Mesenchymal stem cell (in vitro differentiated cells and primary cell): ENCODE measurements at regions not wholly inside any gene's neighbourhood (a gene's known extent, or its start where the extent isn't known, plus 50 kb on each side); places are given as distances from the start of the nearest gene placed in this dataset.

Source experiments
- DNase-seq: peaks from one replicate; pipeline ENCODE4 v3.0.0-alpha.2; 2013
- H2AFZ ChIP-seq: one replicate; pipeline ENCODE4 v1.6.1; 2013; ENCODE audit warnings: low read depth, mild to moderate bottlenecking, control low read depth, inconsistent platforms, low read length, moderate library complexity
- H2AK5ac ChIP-seq: 2 replicates; pipeline ENCODE4 v1.6.1; 2013; ENCODE audit warnings: low read length, moderate library complexity, mild to moderate bottlenecking, inconsistent platforms; ENCODE audit not compliant: severe bottlenecking
- H2BK120ac ChIP-seq: one replicate; pipeline ENCODE4 v1.6.1; 2013; ENCODE audit warnings: low read depth, mild to moderate bottlenecking, inconsistent platforms, low read length, moderate library complexity
- H2BK12ac ChIP-seq, 2 experiments: one replicate each; pipeline ENCODE4 v1.6.1; 2013; ENCODE audit warnings: inconsistent platforms in 2 of 2, low read length in 2 of 2, mild to moderate bottlenecking in 2 of 2, moderate library complexity in 2 of 2, control low read depth in 1 of 2
- H2BK15ac ChIP-seq: one replicate; pipeline ENCODE4 v1.6.1; 2013; ENCODE audit warnings: mild to moderate bottlenecking, low read depth, inconsistent platforms; ENCODE audit not compliant: poor library complexity, severe bottlenecking
- H2BK5ac ChIP-seq: 2 replicates; pipeline ENCODE4 v1.6.1; 2013; ENCODE audit warnings: low read depth, mild to moderate bottlenecking, low read length, control low read depth, inconsistent platforms; ENCODE audit not compliant: poor library complexity, severe bottlenecking
- H3K14ac ChIP-seq, 2 experiments: one replicate each; pipeline ENCODE4 v1.6.1; 2013; ENCODE audit warnings: inconsistent platforms in 2 of 2, low read length in 2 of 2, control low read depth in 1 of 2, mild to moderate bottlenecking in 1 of 2, moderate library complexity in 1 of 2
- H3K18ac ChIP-seq, 2 experiments: one replicate each; pipeline ENCODE4 v1.6.1; 2013; ENCODE audit warnings: inconsistent platforms in 2 of 2, low read length in 2 of 2, control low read depth in 1 of 2, low read depth in 1 of 2, mild to moderate bottlenecking in 1 of 2
- H3K23ac ChIP-seq, 2 experiments: one replicate each; pipeline ENCODE4 v1.6.1; 2013; ENCODE audit warnings: inconsistent platforms in 2 of 2, low read length in 2 of 2, mild to moderate bottlenecking in 2 of 2, moderate library complexity in 2 of 2, control low read depth in 1 of 2
- H3K27ac ChIP-seq: 2 replicates; pipeline ENCODE4 v1.5.1; 2013; ENCODE audit warnings: mild to moderate bottlenecking, moderate library complexity, low read length, control low read depth, inconsistent platforms; ENCODE audit not compliant: poor library complexity, severe bottlenecking
- H3K27me3 ChIP-seq, 2 experiments: 2 replicates each; pipeline versions ENCODE4 v1.6.1 to v1.7.0; 2013; ENCODE audit warnings: low read length in 2 of 2, mild to moderate bottlenecking in 2 of 2, moderate library complexity in 2 of 2, control low read depth in 1 of 2, inconsistent platforms in 1 of 2; ENCODE audit not compliant: control insufficient read depth in 1 of 2, insufficient read depth in 1 of 2
- H3K36me3 ChIP-seq, 2 experiments: 2 replicates each; pipeline versions ENCODE4 v1.6.1 to v1.7.0; 2013; ENCODE audit warnings: low read length in 2 of 2, control low read depth in 1 of 2, inconsistent platforms in 1 of 2, low read depth in 1 of 2, mild to moderate bottlenecking in 1 of 2; ENCODE audit not compliant: insufficient read depth in 2 of 2, control insufficient read depth in 1 of 2
- H3K4ac ChIP-seq, 2 experiments: one replicate each; pipeline ENCODE4 v1.6.1; 2013; ENCODE audit warnings: inconsistent platforms in 2 of 2, low read length in 2 of 2, mild to moderate bottlenecking in 2 of 2, moderate library complexity in 2 of 2, control low read depth in 1 of 2, low read depth in 1 of 2
- H3K4me1 ChIP-seq: 2 replicates; pipeline ENCODE4 v1.6.1; 2013; ENCODE audit warnings: low read depth, low read length, control low read depth; ENCODE audit not compliant: control insufficient read depth, insufficient read depth
- H3K4me2 ChIP-seq: 2 replicates; pipeline ENCODE4 v1.6.1; 2013; ENCODE audit warnings: low read length, mild to moderate bottlenecking, inconsistent platforms; ENCODE audit not compliant: poor library complexity, severe bottlenecking
- H3K4me3 ChIP-seq, 2 experiments: 2 replicates each; pipeline versions ENCODE4 v1.5.1 to v1.7.0; 2013; ENCODE audit warnings: low read length in 2 of 2, mild to moderate bottlenecking in 2 of 2, control low read depth in 1 of 2, low read depth in 1 of 2; ENCODE audit not compliant: insufficient read depth in 1 of 2
- H3K79me1 ChIP-seq: replicated peaks from 2 replicates; pipeline ENCODE4 v1.6.1; 2013; ENCODE audit warnings: mild to moderate bottlenecking, control low read depth, low read length, inconsistent platforms; ENCODE audit not compliant: poor library complexity, severe bottlenecking
- H3K9ac ChIP-seq: 2 replicates; pipeline ENCODE4 v1.7.0; 2013; ENCODE audit warnings: mild to moderate bottlenecking, low read length, moderate library complexity
- H3K9me3 ChIP-seq: 2 replicates; pipeline ENCODE4 v1.7.0; 2013; ENCODE audit warnings: mild to moderate bottlenecking, low read length; ENCODE audit not compliant: control insufficient read depth
- H4K8ac ChIP-seq: one replicate; pipeline ENCODE4 v1.6.1; 2013; ENCODE audit warnings: inconsistent platforms, mild to moderate bottlenecking, low read length, moderate library complexity
- H4K91ac ChIP-seq: one replicate; pipeline ENCODE4 v1.6.1; 2013; ENCODE audit warnings: mild to moderate bottlenecking, low read length, inconsistent platforms
- WGBS: methylation state at CpG from one replicate; pipeline ENCODE4 v1.1.7; 2013; ENCODE audit warnings: mixed read lengths; 5-methylcytosine and 5-hydroxymethylcytosine counted together

DNA sequence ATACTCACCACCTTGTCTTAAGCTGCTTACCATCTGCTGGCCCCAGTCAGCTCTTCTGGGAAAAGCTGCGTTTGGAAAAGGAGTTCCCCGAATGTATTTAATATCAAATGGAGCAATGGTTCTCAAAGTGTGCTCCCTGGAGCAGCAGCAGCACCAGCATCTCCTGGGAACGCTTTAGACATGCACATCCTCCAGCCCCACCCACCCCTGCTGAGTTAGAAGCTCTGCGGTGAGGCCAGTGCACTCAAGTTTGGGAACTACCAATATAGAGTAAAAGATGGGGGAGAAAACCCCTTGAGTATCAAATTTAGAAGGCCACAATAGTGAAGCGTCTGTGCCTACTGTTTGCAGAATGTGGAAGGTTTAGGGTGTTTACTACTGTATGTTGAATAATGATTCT, 124.0 kb upstream of the TOPAZ1 start:
- no peaks in the 10 kb centered on the region for H3K79me1 ChIP-seq
- H2AK5ac ChIP-seq, result no peak overlapping the region
- H3K27me3 ChIP-seq, result no peaks in the 10 kb centered on the region
- H2AFZ ChIP-seq, result no peak overlapping the region
- H4K8ac ChIP-seq, result no peak overlapping the region
- no peak overlapping the region for H3K9ac ChIP-seq
- H2BK120ac ChIP-seq, result no peak overlapping the region
- no peak overlapping the region for H2BK15ac ChIP-seq
- no peak overlapping the region for H3K14ac ChIP-seq
- no peak overlapping the region for H3K18ac ChIP-seq
- H3K4me1 ChIP-seq, result peaks cover 9% of the 10 kb centered on the region
- H3K9me3 ChIP-seq, result no peaks in the 10 kb centered on the region
- no peak for DNase-seq
- H3K23ac ChIP-seq, result no peak overlapping the region
- no peak overlapping the region for H3K4me2 ChIP-seq
- WGBS, result 88% methylated on average over 5 of the region's 5 CpGs
- H4K91ac ChIP-seq, result no peak overlapping the region
- no peak overlapping the region for H3K4ac ChIP-seq
- H3K36me3 ChIP-seq, result peaks cover 25 to 68% of the 10 kb centered on the region in 2 experiments
- H3K27ac ChIP-seq, result no peak overlapping the region
- no peak overlapping the region for H2BK12ac ChIP-seq
- no peak overlapping the region for H2BK5ac ChIP-seq
- H3K4me3 ChIP-seq, result no peak overlapping the region

DNA sequence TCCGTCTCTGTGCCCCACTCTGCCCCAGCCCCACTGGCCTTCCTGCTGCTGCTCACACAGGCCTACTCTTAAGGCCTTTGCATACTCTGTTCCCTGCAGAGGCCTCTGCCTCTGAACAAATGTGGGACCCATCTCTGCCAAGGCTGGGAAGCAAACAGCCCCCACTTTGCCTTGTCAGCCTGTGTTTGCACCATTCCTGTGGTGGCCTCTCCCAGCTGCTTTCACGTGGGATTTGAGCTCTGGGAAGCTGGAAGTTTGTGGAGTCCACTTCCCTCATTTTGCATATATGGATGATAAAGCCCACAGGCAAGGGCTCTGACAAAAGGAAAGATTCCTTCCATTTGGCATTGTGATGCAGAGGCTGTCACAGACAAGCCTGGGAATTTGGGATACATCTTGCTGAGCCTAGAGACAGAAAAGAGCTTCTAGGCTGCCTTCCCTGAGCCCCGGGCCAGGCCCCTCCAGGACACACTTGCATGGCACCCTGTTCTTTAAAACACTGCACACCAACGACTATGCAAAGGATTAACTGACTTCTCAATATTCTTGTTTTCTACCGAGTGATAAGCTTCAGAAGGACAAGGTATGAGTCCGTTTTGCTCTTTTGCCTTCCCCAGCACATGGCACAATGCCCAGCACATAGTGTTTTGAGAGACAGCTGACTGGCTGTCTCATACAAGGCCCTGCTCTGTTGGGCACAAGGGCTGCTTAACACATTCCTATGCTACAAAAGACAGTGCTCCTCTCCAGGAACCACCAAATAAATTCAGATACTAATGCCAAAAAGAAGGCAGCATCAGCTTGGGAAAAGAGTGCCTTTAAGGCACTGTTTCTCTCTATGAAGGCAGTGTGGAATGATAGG, 120.7 kb upstream of the TOPAZ1 start:
- Histone ChIP-seq H2BK15ac (no peak overlapping the region), H3K4me3 (no peak overlapping the region), H3K36me3 (peaks cover 10 to 36% of the 10 kb centered on the region in 2 experiments), H2BK12ac (no peak overlapping the region), H3K18ac (no peak overlapping the region), H4K8ac (no peak overlapping the region), H3K14ac (no peak overlapping the region), H3K9ac (no peak overlapping the region), H2AK5ac (no peak overlapping the region), H4K91ac (no peak overlapping the region), H3K4me2 (no peak overlapping the region), H3K27me3 (peaks cover 0 to 4% of the 10 kb centered on the region in 2 experiments), H3K79me1 (no peaks in the 10 kb centered on the region), H3K4me1 (peaks cover 6% of the 10 kb centered on the region), H3K9me3 (peaks cover 3% of the 10 kb centered on the region), H2BK5ac (no peak overlapping the region), H2AFZ (no peak overlapping the region), H3K27ac (no peak overlapping the region), H3K23ac (no peak overlapping the region), H3K4ac (no peak overlapping the region), H2BK120ac (no peak overlapping the region)
- 59% methylated on average over 6 of the region's 6 CpGs for WGBS
- DNase-seq, result no peak

DNA sequence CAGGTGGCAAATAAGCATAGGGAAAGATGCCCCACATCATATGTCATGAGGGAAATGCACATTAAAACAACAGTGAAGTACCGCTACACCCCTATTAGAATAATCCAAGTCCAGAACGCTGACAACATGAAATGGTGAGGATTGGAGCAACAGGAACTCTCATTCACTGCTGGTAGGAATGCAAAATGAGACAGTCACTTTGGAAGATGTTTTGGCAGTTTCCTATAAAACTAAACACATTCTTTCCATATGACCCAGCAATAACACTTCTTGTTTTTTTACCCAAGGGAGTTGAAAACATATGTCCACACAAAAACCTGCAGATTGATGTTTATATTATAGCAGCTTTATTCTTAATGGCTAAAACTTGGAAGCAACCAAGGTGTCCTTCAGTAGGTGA, 116.4 kb upstream of the TOPAZ1 start:
- H3K4me1 ChIP-seq, result peaks cover 3% of the 10 kb centered on the region
- no peak overlapping the region for H2BK5ac ChIP-seq
- no peaks in the 10 kb centered on the region for H3K79me1 ChIP-seq
- no peak overlapping the region for H3K4me3 ChIP-seq
- H3K4me2 ChIP-seq, result no peak overlapping the region
- 93% methylated on average over 2 of the region's 2 CpGs for WGBS
- no peak overlapping the region for H3K23ac ChIP-seq
- no peak overlapping the region for H3K4ac ChIP-seq
- no peak overlapping the region for H3K14ac ChIP-seq
- H3K36me3 ChIP-seq, result no peaks in the 10 kb centered on the region
- no peak overlapping the region for H2AK5ac ChIP-seq
- no peak overlapping the region for H2BK120ac ChIP-seq
- no peak overlapping the region for H4K91ac ChIP-seq
- H3K9ac ChIP-seq, result no peak overlapping the region
- DNase-seq, result no peak
- no peak overlapping the region for H3K18ac ChIP-seq
- H3K27me3 ChIP-seq, result peaks cover 17 to 23% of the 10 kb centered on the region in 2 experiments
- H3K9me3 ChIP-seq, result peaks cover 3% of the 10 kb centered on the region
- H3K27ac ChIP-seq, result no peak overlapping the region
- H2AFZ ChIP-seq, result no peak overlapping the region
- no peak overlapping the region for H4K8ac ChIP-seq
- no peak overlapping the region for H2BK15ac ChIP-seq
- no peak overlapping the region for H2BK12ac ChIP-seq

DNA sequence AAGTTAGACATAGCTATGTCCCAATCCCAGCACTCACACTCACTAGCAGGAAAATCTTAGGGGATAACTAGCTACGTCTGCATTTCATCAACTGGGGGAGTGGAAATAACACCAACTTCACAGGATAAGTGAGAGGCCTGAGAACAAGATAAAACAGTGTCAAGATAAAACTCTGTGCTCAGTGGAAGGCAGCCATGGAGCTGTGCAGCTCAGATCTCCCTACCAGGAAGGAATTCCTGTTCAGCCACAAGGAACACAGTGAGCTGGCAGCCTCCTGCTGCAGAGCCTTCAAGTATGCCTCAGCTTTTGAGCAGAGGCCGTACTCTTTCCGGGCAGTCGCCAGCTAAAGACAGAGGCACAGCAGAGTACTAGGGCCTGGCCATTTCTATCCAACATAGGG, 115.8 kb upstream of the TOPAZ1 start:
- H2BK12ac ChIP-seq, result no peak overlapping the region
- no peak overlapping the region for H3K9ac ChIP-seq
- H3K36me3 ChIP-seq, result no peaks in the 10 kb centered on the region
- no peaks in the 10 kb centered on the region for H3K79me1 ChIP-seq
- no peak overlapping the region for H2BK5ac ChIP-seq
- H3K23ac ChIP-seq, result no peak overlapping the region
- H3K4me2 ChIP-seq, result no peak overlapping the region
- no peak overlapping the region for H3K18ac ChIP-seq
- no peak overlapping the region for H2BK120ac ChIP-seq
- no peak overlapping the region for H3K4ac ChIP-seq
- no peak overlapping the region for H3K4me3 ChIP-seq
- DNase-seq, result no peak
- H3K9me3 ChIP-seq, result peaks cover 3% of the 10 kb centered on the region
- no peak overlapping the region for H3K27ac ChIP-seq
- peaks cover 3% of the 10 kb centered on the region for H3K4me1 ChIP-seq
- H3K27me3 ChIP-seq, result peaks cover 24 to 27% of the 10 kb centered on the region in 2 experiments
- H2AK5ac ChIP-seq, result no peak overlapping the region
- WGBS, result 73% methylated on average over 4 of the region's 4 CpGs
- H2AFZ ChIP-seq, result no peak overlapping the region
- no peak overlapping the region for H4K91ac ChIP-seq
- no peak overlapping the region for H2BK15ac ChIP-seq
- H4K8ac ChIP-seq, result no peak overlapping the region
- H3K14ac ChIP-seq, result no peak overlapping the region
